ENCODE measurements at regions not wholly inside any gene's neighbourhood (a gene's known extent, or its start where the extent isn't known, plus 50 kb on each side); places are given as distances from the start of the nearest gene placed in this dataset.
"Not testable (repeated sequence)": the region's sequence is repeated elsewhere in the genome, so short reads cannot be mapped to it uniquely, and the experiment has no call there.

DNA sequence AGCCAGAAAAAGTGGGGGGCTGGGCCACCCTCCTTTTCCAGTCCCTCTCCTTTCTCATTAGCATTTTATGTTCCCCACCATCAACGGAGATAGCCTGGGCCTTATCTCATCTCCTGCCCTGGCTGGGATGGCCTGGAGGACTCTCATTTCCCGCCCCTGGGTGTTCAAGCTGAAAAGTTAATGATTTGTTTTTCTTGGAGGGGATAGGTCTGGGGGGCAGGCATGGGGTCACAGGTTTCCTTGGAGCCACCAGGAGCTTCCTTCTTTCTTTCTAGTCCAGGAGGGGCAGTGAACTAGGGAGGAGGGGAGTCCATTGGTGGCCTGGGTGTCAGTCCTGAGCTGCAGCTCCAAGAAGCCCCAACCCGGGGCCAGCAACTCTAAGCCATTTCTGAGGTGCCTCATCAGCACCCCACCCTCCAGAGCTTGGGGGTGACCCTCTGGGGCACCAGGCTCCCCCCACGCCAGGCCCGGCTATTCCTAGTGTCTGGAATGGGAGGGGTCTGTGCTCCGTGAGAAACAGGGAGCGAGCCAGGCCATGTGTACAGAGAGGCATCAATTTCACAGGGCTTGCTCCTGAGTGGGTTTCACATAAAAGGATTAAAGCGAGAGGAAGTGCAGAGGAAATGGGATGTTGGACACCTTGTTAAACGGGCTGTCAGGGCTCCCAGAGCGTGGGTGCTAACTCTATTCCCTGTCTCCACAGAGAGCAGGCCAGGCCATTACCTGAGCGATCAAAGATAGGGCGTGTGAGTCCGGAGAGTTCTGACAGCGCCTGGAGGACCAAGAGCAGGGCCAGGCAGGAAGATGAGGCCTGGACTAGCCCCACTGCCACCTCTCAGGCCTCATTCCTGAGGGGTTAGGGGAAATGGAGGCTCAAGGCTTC lies 90.6 kb upstream of the LHX1 start:
- no peak for DNase-seq (ENCODE audit: low spot score)

DNA sequence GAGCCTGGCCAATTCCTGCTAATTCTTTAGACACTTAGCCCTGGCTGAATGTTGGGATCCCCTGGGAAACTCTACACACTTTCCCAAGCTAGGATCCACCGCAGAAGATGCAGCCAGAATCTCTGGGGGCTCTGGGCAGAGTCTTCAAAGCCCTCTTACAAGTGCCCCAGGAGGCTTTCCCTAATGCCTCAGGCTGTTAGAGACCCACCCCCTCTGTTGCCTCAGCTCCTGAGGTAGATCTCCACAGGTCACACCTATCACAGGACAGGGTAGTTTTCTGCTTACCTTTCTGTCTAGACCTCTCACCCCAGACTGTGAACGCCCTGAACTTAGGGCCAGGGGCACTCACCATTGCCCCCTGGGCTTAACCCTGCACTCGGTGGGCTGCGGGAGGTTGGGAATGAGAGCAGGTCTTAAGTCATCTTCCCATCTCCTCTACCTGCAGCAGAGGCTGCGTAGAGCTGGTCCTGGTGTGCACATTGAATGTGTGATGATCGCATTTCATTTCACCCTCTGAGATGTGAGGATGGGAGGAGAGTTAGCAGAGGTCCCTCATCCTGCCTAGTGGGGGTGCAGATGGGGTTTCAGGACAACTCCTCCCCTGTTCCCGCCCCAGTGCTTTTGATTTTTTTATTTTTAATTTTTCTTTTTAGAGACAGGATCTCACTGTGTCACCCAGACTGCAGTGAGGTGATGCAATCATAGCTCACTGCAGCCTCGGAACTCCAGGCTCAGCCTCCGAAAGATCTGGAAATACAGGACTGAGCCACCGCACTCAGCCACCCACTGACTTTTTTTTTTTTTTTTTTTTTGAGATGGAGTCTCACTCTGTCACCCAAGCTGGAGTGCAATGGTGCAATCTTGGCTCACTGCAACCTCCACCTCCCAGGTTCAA lies 89.0 kb upstream of the LHX1 start:
- no peak for DNase-seq (ENCODE audit: low spot score)

DNA sequence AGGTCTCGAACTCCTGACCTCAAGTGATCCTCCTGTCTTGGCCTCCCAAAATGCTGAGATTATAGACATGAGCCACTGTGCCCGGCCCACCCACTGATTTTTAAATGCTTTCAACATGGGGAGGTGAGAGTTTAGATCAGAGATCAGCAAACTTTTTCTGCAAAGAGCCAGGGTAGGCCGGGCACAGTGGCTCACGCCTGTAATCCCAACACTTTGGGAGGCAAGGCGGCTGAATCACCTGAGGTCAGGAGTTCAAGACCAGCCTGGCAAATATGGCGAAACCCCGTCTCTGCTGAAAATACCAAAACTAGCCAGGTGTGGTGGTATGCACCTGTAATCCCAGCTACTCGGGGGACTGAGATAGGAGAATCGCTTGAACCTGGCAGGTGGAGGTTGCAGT lies 88.3 kb upstream of the LHX1 start:
- not testable (repeated sequence) for DNase-seq (ENCODE audit: low spot score)

DNA sequence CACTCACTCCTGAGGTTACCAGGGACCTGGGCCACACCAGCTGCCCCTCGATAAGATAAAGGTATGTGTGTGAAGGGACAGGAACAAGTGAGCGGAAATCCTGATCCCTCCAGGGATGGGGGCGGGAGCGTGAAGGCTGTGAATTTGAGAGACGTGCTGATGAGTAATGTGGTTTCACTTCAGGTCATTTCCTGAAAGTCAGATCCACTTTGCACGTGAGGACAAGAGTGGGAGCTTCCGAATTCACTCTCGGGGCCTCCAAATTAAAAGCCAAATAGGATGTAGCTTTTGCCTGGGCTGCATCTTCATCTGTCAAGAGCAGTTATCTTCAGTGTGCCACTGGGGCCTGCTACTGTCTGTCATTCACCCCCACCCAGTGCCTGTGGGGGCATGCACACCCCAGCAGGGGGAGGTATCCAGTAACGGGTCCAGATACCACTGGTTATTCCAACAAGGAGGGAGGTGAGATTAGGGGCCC lies 87.4 kb upstream of the LHX1 start:
- DNase-seq (ENCODE audit: low spot score), result no peak

DNA sequence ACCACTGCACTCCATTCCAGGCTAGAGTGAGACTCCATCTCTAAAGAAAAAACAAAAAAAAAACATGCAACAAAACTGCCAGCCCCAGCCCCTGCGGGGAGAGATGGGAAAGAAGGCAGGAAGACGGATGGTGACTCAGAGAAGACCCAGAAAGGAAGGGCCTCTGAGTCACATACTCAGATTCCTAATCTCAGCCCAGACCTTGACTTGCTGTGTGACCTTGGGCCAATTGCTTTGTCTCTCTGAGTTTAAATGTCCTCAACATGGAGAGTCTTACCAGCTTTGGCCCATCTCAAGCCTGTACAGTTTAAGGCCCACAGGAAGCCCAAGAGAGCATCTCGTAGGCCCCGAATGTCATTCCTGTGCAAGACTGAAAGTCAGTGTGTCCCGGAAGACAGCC lies 86.5 kb upstream of the LHX1 start:
- DNase-seq (ENCODE audit: low spot score), result no peak

DNA sequence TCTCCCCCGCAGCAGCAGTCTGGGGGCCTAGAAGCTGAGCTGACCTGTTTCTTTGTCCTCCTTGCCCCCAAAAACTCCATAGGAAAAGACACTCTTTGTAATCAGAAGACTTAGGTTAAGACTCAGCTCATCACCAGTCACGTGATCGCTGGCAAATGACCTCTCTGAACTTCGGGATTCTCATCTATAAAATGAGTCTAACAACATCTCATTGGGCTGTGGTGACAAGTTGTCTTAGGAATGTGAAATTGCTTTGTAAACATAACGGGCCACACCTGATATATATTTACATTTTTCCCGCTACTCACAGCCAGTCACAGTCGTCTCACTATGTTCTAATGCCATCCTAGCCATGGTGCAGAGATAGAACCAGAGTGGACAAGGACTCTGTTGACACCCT lies 86.0 kb upstream of the LHX1 start:
- no peak for DNase-seq (ENCODE audit: low spot score)

DNA sequence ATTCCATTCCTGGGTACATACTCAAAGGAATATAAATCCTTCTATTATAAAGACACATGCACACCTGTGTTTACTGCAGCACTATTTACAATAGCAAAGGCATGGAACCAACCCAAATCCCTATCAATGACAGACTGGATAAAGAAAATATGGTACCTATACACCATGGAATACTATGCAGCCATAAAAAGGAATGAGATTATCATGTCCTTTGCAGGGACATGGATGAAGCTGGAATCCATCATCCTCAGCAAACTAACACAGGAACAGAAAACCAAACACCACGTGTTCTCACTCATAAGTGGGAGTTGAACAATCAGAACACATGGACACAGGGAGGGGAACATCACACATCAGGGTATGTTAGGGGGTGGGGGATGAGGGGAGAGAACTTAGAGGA lies 84.8 kb upstream of the LHX1 start:
- not testable (repeated sequence) for DNase-seq (ENCODE audit: low spot score)

DNA sequence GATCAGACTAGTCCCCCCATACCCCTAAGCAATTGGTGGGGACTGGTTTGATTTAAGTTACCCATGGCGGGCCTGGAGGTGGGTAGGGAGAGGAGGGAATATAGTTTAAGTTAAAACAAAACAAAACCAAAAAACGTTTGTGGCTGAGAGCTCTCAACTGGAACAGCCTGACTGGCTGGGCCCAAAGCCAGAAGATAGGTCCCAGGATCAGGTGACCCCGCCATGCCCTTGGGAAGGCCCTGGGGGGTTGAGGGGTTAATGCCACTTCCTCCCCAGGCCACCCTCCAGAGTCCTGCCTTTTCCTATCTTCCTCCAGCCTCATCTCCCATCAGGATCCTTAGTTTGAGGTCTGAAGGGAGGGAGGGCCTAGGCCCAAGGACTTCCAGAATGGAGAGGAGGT lies 82.3 kb upstream of the LHX1 start:
- no peak for DNase-seq (ENCODE audit: low spot score)

DNA sequence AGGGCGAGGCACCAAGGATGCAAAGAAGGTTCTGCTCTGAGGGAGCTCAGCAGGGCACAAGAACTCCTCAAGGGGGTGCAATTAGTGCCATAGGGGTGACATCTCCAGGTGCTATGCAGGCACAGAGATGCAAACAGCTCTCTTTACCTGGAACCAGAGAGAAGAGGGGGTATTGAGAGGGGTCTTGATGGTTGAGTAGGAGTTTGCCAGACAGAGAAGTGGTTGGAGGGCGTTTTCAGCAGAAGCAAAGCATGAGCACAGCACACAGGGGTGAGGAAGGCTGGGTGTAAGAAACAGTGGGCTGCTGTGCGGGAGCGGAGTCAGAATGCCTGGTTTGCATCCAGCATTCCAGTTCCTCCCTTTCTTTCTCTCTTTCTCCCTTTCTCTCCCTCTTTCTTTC lies 81.8 kb upstream of the LHX1 start:
- DNase-seq (ENCODE audit: low spot score), result no peak

DNA sequence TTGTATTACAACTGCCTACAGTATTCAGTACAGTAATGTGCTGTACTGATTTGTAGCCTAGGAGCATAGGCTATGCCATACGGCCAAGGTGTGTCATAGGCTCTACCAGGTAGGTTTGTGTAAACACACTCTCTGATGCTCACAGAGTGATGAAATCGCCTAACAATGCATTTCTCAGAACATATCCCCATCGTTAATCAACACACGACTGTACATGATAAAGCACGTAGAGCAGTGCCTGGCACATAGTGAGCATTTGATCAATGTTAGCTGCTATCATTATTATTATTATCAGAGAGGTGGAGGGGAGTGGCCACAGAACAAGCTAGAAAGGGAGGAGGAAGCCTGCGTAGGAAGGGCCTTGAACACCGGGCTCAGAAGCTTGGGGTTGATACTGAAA lies 81.1 kb upstream of the LHX1 start:
- DNase-seq (ENCODE audit: low spot score), result no peak

DNA sequence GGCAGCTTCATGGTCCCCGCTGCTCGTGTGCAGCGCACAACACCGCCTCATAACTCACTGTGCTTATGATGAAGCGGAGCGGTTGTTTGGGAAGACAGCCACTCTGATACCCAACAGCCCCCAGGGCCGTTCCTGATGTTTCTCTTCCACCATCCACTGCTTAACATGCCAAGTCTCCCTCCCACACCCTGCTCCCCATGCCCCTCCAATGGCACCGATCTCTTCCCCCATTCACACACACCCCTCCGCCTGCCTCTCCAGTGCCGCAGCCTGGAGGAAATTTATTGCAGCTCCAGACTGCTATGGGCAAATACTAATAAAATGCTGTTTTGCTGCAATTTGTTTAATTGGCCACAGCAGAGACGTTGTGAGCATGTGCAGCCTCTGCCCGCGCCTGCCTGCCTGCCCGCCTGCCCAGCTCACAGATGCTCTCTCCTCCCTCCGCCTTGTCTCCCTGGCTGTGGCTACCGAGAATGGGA lies 80.3 kb upstream of the LHX1 start:
- DNase-seq (ENCODE audit: low spot score), result no peak

DNA sequence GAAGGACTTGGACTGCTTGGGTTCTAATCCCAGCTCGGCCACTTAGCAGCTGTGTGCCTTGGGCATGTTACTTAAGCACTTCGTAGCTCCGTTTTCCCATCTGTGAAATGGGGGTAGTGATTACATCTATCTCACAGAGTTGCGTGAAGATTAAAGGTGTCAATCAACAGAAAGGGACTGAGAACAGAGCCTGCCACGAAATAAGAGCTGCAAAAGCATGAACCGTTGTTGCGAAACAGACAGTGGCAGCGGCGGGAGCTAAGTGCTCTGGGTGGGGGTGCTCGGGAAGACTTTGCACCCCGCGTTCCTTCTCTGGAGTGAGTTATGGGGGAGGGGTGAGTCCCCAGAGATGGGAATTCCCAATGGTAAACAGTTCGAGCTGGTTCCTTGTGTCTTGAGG lies 79.6 kb upstream of the LHX1 start:
- no peak for DNase-seq (ENCODE audit: low spot score)

DNA sequence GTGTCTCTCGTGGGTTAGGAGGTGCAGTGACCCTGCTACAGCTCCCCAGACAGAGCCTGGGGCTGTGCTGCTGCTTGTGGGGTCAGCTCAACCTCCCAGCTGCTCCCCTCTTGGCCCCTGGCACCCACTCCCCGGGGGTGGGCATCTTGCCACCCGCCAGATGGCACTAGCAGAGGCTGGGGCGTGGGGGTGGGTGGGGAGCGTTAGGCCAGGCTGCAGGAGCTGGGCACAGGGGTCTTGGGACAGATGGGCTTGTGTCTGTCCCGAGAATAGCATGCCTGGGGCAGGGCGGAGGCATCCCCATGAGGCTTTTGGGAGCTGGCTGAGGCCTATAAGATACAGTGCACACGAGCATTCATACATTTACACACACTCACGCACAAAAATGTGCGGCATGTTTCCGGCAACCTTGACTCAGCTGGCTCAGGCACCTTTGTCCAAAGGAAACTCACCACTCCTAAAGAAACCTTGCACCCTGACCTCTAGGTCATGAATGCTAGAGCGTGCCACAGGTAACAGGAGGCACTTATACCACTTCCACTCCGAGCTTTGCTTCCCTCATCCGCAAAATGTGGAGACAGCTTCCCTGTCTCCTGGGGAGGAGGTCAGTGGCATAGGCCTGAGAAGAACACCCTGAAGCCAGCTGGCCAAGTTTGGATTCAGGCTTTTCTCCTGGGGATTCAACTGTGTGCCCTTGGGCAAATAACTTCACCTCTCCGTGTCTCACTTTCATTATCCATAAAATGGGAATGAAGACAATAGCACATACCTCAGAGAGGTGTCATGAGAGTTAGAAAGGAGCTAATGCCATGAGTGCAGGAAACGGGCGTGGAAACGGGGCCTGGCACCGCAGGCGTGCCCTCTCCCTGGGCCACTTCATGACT lies 78.9 kb upstream of the LHX1 start:
- DNase-seq (ENCODE audit: low spot score), result no peak

DNA sequence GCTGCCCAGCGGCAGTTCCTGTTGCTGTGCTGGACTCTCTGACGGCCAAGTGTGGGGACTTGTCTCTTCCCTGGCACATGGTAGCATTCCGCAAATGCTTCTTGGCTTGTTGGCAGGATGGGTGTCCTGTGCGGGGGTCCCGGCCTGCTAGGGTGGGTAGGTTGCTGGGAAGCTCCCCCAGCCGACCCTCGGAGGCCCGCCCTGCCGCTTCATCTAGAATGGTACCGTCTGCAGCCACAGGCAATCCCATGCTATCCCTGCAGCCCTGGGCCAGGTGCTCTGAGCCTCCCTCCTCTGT lies 78.3 kb upstream of the LHX1 start:
- DNase-seq (ENCODE audit: low spot score), result no peak

DNA sequence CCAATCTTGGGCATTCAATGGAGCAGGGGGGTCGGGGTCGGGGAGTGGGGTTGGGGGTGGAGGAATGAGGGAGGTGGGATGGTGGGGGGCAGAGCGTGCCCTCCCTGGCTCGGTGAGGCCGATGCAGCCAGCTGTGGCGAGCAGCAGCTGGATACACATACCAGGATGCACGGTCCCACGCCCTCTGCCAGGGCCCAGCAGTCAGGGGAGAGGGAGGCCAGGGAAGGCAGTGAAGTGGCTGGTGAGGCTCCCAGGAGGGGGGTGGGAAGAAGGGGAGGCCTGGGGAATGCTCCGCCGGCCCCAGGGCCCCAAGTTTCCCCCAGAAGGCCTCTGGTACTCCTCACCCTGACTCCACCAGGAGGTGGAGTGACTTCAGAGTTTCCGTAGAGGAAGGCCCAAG lies 77.6 kb upstream of the LHX1 start:
- DNase-seq (ENCODE audit: low spot score), result no peak

DNA sequence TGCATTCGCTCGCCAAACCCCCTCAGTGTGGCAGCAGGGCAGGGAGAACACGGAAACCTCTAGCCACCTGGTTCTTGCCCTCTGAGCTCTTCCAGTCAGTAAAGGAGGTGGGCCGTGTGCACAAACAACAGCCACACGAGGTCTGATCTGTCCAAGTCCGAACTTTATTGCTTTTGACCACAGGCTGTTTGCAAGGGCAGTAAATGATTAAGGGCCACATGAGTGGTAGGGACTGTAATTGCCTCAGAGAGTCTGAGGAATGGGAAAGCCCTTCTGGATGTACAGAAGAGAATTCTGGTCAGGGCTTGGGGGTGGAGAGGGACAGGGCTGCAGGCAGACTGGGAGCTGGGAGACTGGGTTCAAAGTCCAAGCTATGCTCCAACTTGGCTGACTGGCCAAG lies 75.7 kb upstream of the LHX1 start:
- no peak for DNase-seq (ENCODE audit: low spot score)

DNA sequence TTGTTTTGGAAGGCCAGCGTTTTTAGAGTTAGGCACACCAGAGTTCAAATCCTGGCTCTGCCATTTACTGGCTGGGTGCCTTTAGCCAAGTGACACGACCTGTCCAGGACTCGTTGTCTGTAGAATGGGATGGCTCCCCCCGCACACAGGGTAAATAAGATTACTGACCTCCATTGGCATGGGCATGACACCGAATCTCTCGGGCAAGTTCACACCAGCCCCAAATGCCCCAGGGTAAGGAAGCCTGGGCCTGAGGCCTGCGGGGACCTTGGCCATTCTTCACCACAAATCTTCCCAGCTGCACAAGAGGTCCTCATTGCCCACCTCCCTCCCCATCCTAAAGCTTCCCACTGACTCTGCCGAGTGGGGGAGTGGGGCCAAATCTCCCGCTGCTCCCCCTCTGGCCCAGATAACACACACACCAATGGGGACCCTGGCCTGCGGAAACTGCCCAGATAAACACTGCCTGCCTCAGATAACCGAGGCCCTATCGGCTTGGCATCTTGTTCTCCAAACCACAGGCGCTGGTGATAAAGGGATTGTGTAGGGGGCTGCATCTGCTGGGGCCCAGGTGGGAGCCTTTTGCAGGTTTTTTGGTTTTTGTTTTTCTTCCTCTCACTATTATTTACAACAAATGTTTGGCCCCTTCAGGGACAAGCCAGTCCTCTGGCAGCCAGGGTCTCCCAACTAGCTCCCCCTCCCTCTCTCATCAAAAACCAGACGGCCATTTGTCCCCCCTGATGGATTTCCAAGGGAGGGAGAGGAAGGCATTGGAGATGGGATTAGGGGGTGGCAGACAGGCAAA lies 75.0 kb upstream of the LHX1 start:
- no peak for DNase-seq (ENCODE audit: low spot score)

DNA sequence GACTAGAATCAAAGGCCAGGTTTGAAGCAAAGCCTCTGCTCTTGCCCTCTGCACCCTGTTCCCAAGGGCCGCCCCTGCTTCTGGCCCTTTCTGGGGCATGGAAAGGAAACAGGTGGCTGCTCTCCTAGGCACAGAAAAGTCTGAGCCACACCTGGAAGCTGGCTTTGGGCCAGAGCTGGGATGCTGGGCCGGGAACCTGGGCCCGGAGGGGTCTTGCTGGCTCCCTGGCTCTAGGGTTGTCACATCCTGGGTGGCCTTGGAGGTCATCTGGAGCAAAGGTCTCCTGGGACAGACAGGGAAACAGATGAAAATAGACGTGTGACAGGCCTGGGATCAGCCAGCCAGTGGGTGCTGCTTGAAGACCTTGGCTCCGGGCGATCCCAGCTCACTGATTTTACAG lies 74.1 kb upstream of the LHX1 start:
- DNase-seq (ENCODE audit: low spot score), result no peak

DNA sequence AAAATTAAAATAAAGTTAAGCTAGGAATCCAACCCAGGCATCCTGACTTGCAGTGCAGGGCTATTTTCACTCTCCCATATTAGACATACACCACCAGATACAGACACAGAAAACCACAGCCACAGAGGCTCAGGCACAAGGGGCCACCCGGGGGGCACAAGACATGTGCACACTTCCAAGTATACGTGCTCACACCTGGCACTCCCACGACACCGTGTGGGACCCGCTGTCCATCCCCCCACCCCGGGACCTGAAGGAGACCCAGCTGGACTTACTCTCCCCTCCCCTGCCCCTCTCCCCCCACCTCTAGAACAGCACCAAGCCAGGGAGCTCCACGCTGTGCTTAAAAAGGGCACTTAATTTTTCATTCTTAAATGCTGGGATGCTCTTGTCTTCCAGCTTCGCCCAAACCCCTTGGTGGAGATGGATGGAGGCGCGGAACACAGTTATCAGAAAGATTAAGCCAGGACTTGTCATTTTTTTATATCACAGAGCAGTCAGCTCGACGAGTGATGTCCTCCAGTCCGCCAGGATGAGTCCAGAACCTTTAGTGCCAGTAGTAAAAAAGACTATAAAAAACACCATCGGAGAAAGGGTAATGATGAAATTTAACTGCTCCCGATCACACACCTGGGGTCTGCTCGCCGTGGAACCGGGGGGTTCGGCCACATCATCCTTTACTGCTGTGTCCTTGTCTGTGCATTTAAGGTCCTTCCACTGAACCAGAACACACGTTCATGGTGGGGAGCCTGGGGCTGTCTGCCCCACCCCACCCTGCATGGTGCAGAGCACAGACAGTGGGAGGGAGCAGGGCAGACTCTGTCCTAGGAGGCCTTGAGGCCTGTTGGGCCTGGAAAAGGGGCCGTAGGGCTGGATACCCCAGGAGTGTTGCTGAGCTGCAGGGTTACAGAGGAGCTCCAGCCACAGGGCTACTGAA lies 73.3 kb upstream of the LHX1 start:
- DNase-seq (ENCODE audit: low spot score), result no peak

DNA sequence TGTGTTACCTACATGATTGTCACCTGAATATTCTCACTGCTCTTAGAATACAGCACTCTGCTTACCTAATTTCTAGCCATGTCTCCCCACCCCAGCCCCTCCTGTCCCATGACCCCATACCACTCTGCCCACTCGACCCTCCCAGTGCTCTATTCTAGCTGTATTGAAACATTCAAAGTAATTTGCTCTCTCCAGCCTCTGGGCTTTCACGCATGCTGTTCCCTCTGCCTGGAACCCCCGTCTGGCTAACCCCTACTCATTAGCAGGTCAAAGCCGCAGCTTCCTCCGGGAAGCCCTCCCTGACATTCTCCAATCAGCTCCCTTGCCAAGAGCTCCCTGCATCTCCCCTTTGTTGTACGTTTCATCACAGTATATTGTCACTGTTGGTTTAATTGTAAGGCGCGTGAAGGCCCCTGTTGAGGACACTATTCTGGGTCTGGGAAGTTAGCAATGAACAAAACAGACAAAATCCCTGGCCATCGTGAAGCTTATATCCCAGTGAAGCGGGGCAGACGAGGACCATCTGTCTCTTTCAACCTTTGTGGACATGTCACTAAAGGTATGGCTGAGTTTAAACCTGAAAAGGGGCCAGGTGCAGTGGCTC lies 72.3 kb upstream of the LHX1 start:
- DNase-seq (ENCODE audit: low spot score), result no peak
